ENCODE measurements at regions not wholly inside any gene's neighbourhood (a gene's known extent, or its start where the extent isn't known, plus 50 kb on each side); places are given as distances from the start of the nearest gene placed in this dataset.
A peak's percentile ranks its signal among the peaks of the same experiment; 100 is the strongest.

DNA sequence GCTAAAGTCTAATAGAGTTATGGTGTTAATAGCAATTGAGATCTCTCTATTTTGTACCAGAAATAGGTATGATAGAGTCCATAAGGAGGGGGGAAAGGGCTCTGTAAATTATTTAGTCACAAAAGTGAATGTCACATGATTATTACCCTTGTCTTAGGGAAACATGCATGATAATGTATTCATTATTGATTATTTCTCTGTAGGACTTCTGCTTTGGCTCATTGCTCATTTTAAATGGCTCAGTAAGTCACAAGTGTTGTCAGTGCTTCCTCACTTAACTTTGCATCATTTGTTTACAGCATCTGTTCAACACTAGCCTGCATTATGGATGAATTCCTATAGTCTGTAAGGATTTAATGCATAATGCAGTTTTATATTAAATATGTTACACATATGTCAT is 788.8 kb upstream of the EDIL3 start:
- no peak overlapping the region for H3K9ac ChIP-seq (ENCODE audit: low read length)
- H3K9me3 ChIP-seq (ENCODE audit: control insufficient read depth, low read length), result no peaks in the 10 kb centered on the region
- no peak overlapping the region for H3K4me3 ChIP-seq (ENCODE audit: low read length)
- no peaks in the 10 kb centered on the region for H3K4me1 ChIP-seq (ENCODE audit: control insufficient read depth, insufficient read depth, low read length)
- no peaks in the 10 kb centered on the region for H3K36me3 ChIP-seq (ENCODE audit: control insufficient read depth, insufficient read depth, low read length)
- H3K27me3 ChIP-seq (ENCODE audit: control insufficient read depth, insufficient read depth, low read length), result no peaks in the 10 kb centered on the region

DNA sequence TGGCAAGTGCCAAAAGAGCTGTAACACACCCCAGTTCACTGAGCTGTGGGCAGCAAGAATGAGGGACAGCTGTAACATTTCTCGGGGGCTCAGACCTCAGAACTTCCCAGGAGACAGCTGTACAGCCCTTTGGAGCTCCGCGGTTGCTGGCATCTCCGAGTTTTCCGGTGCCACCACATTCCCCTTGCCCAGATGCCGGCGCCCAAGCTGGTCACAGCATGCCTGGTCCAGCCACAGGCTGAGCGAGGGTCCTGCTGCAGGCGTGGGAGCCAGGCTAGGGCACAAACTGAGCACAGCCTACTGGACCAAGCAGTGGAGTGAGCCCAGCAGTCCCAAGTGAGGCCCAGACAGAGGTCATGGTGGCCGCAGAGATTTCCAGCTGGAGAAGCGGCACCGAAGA is 797.7 kb upstream of the EDIL3 start:
- Histone ChIP-seq H3K36me3 (ENCODE audit: control insufficient read depth, insufficient read depth, low read length) (no peaks in the 10 kb centered on the region), H3K4me3 (ENCODE audit: low read length) (no peak overlapping the region), H3K4me1 (ENCODE audit: control insufficient read depth, insufficient read depth, low read length) (no peaks in the 10 kb centered on the region), H3K9me3 (ENCODE audit: control insufficient read depth, low read length) (no peaks in the 10 kb centered on the region), H3K27me3 (ENCODE audit: control insufficient read depth, insufficient read depth, low read length) (no peaks in the 10 kb centered on the region), H3K9ac (ENCODE audit: low read length) (no peak overlapping the region)

DNA sequence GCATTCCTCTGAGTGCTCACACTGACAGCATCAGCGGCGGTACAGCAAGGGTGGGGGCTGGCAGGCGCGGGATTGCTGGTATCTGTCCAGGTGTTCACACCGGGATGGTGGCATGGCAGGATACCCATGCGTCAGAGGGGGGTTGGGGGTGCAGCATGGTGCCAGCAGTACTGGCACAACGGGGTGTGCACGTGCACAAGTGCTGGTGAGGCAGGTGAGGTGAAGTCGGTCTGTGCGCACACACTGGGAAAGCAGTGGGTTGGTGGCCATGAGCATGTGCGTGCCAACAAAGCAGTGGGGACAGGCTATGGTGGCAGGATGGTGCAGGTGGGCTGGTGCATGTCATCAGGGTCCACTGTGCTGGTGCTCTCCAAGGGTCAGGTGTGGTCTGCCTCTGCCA is 819.6 kb upstream of the EDIL3 start:
- H3K9me3 ChIP-seq (ENCODE audit: control insufficient read depth, low read length), result no peaks in the 10 kb centered on the region
- no peaks in the 10 kb centered on the region for H3K4me1 ChIP-seq (ENCODE audit: control insufficient read depth, insufficient read depth, low read length)
- no peaks in the 10 kb centered on the region for H3K27me3 ChIP-seq (ENCODE audit: control insufficient read depth, insufficient read depth, low read length)
- H3K9ac ChIP-seq (ENCODE audit: low read length), result no peak overlapping the region
- no peaks in the 10 kb centered on the region for H3K36me3 ChIP-seq (ENCODE audit: control insufficient read depth, insufficient read depth, low read length)
- H3K4me3 ChIP-seq (ENCODE audit: low read length), result no peak overlapping the region

DNA sequence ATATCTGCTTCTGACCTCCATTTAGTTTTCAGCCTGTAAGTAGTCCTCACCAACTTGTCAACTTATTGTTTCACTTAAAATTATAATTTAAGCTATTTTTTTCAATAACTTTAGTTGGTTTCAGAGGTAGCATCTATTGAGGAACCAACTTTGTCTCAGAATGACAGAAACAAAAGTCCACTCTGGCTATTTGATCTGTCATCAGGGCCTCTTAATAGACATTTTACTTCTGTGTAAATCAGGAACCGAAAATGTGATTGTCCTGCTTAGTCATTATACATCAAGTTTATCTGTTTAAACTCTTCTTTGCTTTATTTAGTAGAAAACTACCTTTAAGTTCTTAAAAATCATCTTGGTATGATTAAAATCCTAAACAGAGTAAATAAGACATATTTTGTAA is 820.8 kb upstream of the EDIL3 start:
- Histone ChIP-seq H3K9me3 (ENCODE audit: control insufficient read depth, low read length) (no peaks in the 10 kb centered on the region), H3K9ac (ENCODE audit: low read length) (no peak overlapping the region), H3K36me3 (ENCODE audit: control insufficient read depth, insufficient read depth, low read length) (no peaks in the 10 kb centered on the region), H3K4me1 (ENCODE audit: control insufficient read depth, insufficient read depth, low read length) (no peaks in the 10 kb centered on the region), H3K4me3 (ENCODE audit: low read length) (no peak overlapping the region), H3K27me3 (ENCODE audit: control insufficient read depth, insufficient read depth, low read length) (no peaks in the 10 kb centered on the region)

DNA sequence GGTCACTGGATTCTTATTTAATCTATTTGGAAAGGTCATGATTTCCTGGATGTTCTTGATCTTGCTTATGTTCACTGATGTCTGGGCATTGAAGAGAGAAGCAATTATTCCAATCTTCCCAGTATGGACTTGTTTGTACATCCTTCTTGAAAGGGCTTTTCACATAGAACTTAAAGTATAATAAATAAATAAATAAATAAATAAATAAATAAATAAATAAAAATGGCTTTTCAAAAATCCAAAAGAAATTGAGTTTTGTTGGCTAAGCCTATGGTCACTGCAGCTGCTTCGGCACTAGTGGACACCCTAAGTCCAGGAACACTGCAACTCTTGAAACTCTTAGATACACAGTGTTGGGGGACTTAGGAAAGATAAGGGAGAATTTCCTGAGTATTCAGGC is 840.7 kb upstream of the EDIL3 start:
- no peaks in the 10 kb centered on the region for H3K9me3 ChIP-seq (ENCODE audit: control insufficient read depth, low read length)
- no peak overlapping the region for H3K4me3 ChIP-seq (ENCODE audit: low read length)
- H3K4me1 ChIP-seq (ENCODE audit: control insufficient read depth, insufficient read depth, low read length), result no peaks in the 10 kb centered on the region
- H3K9ac ChIP-seq (ENCODE audit: low read length), result no peak overlapping the region
- H3K36me3 ChIP-seq (ENCODE audit: control insufficient read depth, insufficient read depth, low read length), result no peaks in the 10 kb centered on the region
- H3K27me3 ChIP-seq (ENCODE audit: control insufficient read depth, insufficient read depth, low read length), result no peaks in the 10 kb centered on the region

DNA sequence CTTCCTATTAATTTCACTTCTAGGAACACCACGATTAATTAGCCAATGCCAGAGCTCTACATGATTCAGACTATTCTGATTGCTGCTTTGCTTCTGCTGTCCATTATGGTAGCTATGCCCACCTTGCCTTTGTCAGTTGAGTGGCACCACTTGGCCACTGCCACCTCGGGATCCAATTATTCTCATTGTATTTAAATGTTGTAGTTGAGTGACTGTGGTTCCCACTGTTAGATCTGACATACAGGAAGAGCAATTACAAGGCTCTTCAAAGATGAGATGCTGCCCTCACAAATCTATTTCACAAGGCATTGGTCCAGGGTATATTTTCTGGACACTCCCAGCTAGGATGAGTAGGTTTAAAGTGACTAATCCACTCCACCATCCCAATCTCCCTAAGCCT is 864.5 kb upstream of the EDIL3 start:
- Histone ChIP-seq H3K36me3 (ENCODE audit: control insufficient read depth, insufficient read depth, low read length) (no peaks in the 10 kb centered on the region), H3K4me3 (ENCODE audit: low read length) (no peak overlapping the region), H3K4me1 (ENCODE audit: control insufficient read depth, insufficient read depth, low read length) (no peaks in the 10 kb centered on the region), H3K9ac (ENCODE audit: low read length) (no peak overlapping the region), H3K27me3 (ENCODE audit: control insufficient read depth, insufficient read depth, low read length) (no peaks in the 10 kb centered on the region), H3K9me3 (ENCODE audit: control insufficient read depth, low read length) (no peaks in the 10 kb centered on the region)

DNA sequence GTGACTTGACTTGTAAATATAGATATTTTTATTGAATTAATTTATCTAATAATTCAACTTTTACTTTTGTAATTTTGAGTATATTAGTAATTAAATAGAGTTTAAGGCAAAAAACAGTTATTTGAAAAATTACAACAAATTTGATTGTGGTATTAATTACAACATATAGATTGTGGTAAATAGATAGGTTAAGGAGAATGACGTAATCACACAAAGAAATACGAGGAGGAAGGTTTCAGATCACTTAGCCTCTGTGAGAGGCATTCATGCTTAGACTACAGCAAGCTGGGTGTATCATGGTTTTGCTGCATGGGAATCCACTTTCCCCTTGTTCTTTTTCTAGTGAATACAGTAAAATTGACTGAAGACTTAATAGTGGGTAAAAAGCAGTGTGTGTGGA is 878.4 kb upstream of the EDIL3 start:
- H3K9ac ChIP-seq (ENCODE audit: low read length), result no peak overlapping the region
- H3K36me3 ChIP-seq (ENCODE audit: control insufficient read depth, insufficient read depth, low read length), result no peaks in the 10 kb centered on the region
- H3K4me3 ChIP-seq (ENCODE audit: low read length), result no peak overlapping the region
- H3K9me3 ChIP-seq (ENCODE audit: control insufficient read depth, low read length), result no peaks in the 10 kb centered on the region
- no peaks in the 10 kb centered on the region for H3K4me1 ChIP-seq (ENCODE audit: control insufficient read depth, insufficient read depth, low read length)
- H3K27me3 ChIP-seq (ENCODE audit: control insufficient read depth, insufficient read depth, low read length), result no peaks in the 10 kb centered on the region

DNA sequence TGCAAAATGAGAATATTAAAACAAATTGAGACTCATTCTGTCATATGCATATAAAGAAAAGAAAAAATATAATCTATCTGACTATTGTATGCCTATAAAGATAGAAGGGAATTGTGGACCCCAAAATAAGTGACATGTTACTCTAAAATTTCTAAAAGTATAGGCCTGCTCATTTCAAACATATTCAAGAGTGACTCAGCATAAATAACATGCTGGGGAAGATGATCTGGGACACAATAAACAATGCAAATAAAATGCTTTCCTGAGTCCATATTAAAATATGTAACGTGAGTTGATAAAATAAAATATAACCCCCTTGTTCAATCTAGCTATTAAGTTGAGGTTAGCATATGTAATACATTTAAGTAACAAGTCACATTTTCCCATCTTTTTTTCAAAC is 882.0 kb upstream of the EDIL3 start:
- Histone ChIP-seq H3K27me3 (ENCODE audit: control insufficient read depth, insufficient read depth, low read length) (no peaks in the 10 kb centered on the region), H3K4me1 (ENCODE audit: control insufficient read depth, insufficient read depth, low read length) (no peaks in the 10 kb centered on the region), H3K4me3 (ENCODE audit: low read length) (no peak overlapping the region), H3K9ac (ENCODE audit: low read length) (no peak overlapping the region), H3K36me3 (ENCODE audit: control insufficient read depth, insufficient read depth, low read length) (no peaks in the 10 kb centered on the region), H3K9me3 (ENCODE audit: control insufficient read depth, low read length) (no peaks in the 10 kb centered on the region)

DNA sequence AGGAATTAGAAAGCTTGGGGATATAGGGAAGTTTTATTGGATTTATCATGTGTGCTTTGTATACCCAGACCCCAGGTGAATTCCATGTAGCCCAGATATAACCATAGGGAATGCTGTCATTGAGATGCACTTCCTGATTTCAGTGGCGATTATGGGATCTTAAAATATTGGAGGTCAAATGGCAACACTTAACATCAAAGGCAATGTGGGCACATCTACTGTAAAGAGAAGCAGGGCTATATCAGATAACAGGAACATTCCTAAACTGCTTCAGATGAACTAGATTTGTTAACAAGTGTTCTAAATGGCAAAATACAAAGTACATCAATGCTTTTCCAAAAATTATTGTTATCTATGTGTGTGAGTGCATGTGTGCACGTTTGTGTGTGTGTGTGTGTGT is 883.5 kb upstream of the EDIL3 start:
- no peaks in the 10 kb centered on the region for H3K4me1 ChIP-seq (ENCODE audit: control insufficient read depth, insufficient read depth, low read length)
- H3K9ac ChIP-seq (ENCODE audit: low read length), result no peak overlapping the region
- no peaks in the 10 kb centered on the region for H3K9me3 ChIP-seq (ENCODE audit: control insufficient read depth, low read length)
- H3K27me3 ChIP-seq (ENCODE audit: control insufficient read depth, insufficient read depth, low read length), result no peaks in the 10 kb centered on the region
- H3K4me3 ChIP-seq (ENCODE audit: low read length), result no peak overlapping the region
- no peaks in the 10 kb centered on the region for H3K36me3 ChIP-seq (ENCODE audit: control insufficient read depth, insufficient read depth, low read length)

DNA sequence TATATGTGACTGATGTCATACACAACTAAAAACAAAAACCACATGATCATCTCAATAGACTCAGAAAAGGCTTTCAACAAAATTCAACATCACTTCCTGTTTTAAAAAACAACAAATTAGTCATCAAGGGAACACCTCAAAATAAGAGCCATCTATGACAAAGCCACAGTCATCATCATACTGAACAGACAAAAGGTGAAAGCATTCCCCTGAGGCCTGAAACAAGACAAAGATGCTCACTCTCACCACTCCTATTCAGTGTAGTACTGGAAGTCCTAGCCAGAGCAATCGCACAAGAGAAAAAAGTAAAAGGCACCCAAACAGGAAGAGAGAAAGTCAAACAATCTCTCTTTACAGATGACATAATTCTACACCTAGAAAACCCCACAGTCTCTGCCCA is 893.5 kb upstream of the EDIL3 start:
- H3K4me3 ChIP-seq (ENCODE audit: low read length), result no peak overlapping the region
- H3K36me3 ChIP-seq (ENCODE audit: control insufficient read depth, insufficient read depth, low read length), result no peaks in the 10 kb centered on the region
- no peaks in the 10 kb centered on the region for H3K9me3 ChIP-seq (ENCODE audit: control insufficient read depth, low read length)
- H3K4me1 ChIP-seq (ENCODE audit: control insufficient read depth, insufficient read depth, low read length), result no peaks in the 10 kb centered on the region
- H3K27me3 ChIP-seq (ENCODE audit: control insufficient read depth, insufficient read depth, low read length), result no peaks in the 10 kb centered on the region
- no peak overlapping the region for H3K9ac ChIP-seq (ENCODE audit: low read length)

DNA sequence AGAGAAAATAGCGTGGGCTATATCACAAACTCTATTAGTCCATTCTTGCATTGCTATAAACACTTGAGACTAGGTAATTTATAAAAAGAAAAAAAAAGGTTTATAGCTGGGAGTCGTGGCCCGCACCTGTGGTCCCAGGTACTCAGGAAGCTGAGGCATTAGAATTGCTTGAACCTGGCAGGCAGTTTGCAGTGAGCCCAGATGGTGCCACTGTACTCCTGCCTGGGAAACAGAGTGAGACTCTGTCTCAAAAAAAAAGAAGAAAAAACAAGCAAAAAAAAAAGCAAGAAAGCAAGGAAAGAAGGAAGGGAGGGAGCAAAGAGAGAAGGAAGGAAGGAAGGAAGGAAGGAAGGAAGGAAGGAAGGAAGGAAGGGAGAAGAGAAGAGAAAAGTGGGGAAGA is 904.2 kb upstream of the EDIL3 start:
- no peak overlapping the region for H3K9ac ChIP-seq (ENCODE audit: low read length)
- H3K4me1 ChIP-seq (ENCODE audit: control insufficient read depth, insufficient read depth, low read length), result no peaks in the 10 kb centered on the region
- no peaks in the 10 kb centered on the region for H3K9me3 ChIP-seq (ENCODE audit: control insufficient read depth, low read length)
- H3K27me3 ChIP-seq (ENCODE audit: control insufficient read depth, insufficient read depth, low read length), result no peaks in the 10 kb centered on the region
- no peaks in the 10 kb centered on the region for H3K36me3 ChIP-seq (ENCODE audit: control insufficient read depth, insufficient read depth, low read length)
- H3K4me3 ChIP-seq (ENCODE audit: low read length), result no peak overlapping the region

DNA sequence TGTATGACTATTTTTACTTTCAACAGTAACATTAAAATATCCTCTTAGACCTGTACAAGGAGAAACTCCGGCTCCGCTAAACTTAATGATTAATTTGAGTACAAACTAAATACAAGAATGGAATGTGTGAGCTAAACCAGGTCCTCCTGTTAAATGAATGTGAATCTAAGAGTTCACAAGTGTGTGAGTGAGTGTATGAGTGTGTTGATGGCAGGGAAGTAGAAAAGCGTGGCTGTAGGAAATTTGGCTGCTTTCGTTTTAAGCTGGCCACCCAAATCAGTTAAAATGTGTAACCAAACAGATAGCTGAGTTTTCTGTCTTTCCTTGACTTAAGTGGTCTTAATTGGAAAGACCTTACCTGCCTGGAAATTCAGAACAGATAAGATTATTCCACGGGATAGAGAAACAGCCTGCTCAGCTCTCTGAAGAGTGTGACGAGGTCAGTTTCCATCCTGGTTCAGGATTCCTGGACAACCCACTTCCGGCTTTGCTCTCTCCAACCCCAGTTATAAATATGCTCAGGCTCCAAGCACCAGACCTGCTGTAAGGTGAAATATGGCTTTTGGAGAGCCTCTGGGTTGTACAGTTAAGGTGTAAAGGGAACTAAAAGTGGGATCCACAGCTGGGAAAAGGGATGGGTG is 908.6 kb upstream of the EDIL3 start:
- Histone ChIP-seq H3K4me3 (ENCODE audit: low read length) (peak overlapping the region; percentile 10), H3K9me3 (ENCODE audit: control insufficient read depth, low read length) (no peaks in the 10 kb centered on the region), H3K4me1 (ENCODE audit: control insufficient read depth, insufficient read depth, low read length) (no peaks in the 10 kb centered on the region), H3K36me3 (ENCODE audit: control insufficient read depth, insufficient read depth, low read length) (no peaks in the 10 kb centered on the region), H3K27me3 (ENCODE audit: control insufficient read depth, insufficient read depth, low read length) (no peaks in the 10 kb centered on the region), H3K9ac (ENCODE audit: low read length) (peak overlapping the region; percentile 1)

DNA sequence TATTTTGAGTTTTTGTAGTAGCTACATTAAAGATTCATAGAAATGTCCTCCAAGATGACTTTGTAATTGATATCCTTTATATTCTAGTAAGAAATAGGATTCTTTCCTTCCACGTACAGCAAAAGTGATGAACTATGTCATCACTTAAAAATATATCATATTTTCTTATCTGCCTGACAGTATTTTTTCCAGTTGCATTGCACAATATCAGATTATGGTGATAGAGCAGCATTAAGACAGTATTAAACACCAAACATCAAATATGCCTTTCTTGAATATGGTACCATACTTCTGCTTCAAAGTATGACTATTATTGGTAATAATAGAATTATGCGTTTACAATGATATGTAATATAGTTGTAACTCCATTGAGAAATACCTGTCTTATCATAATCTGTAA is 919.8 kb upstream of the EDIL3 start:
- Histone ChIP-seq H3K4me1 (ENCODE audit: control insufficient read depth, insufficient read depth, low read length) (no peaks in the 10 kb centered on the region), H3K27me3 (ENCODE audit: control insufficient read depth, insufficient read depth, low read length) (no peaks in the 10 kb centered on the region), H3K9me3 (ENCODE audit: control insufficient read depth, low read length) (no peaks in the 10 kb centered on the region), H3K36me3 (ENCODE audit: control insufficient read depth, insufficient read depth, low read length) (no peaks in the 10 kb centered on the region), H3K9ac (ENCODE audit: low read length) (no peak overlapping the region), H3K4me3 (ENCODE audit: low read length) (no peak overlapping the region)

Data from mucosa of stomach (tissue), 1 donor.